ENCODE measurements at regions not wholly inside any gene's neighbourhood (a gene's known extent, or its start where the extent isn't known, plus 50 kb on each side); places are given as distances from the start of the nearest gene placed in this dataset.
"Not testable (repeated sequence)": the region's sequence is repeated elsewhere in the genome, so short reads cannot be mapped to it uniquely, and the experiment has no call there.

GRCh38 chr9:104980039-104980654 lies 52.2 kb upstream of the ABCA1 start:
- no peak for DNase-seq (ENCODE audit: low spot score)
- FAIRE-seq, result no peak

GRCh38 chr9:104981543-104982129 lies 53.7 kb upstream of the ABCA1 start:
- FAIRE-seq, result no peak
- DNase-seq (ENCODE audit: low spot score), result no peak

GRCh38 chr9:104982543-104982942 lies 54.6 kb upstream of the ABCA1 start:
- no peak for DNase-seq (ENCODE audit: low spot score)
- no peak for FAIRE-seq

- FAIRE-seq, result no peak
- DNase-seq (ENCODE audit: low spot score), result no peak
Observed at GRCh38 chr9:104983491-104983890, 55.5 kb upstream of the ABCA1 start.

- FAIRE-seq, result no peak
- no peak for DNase-seq (ENCODE audit: low spot score)
Observed at GRCh38 chr9:104984121-104984520, 56.2 kb upstream of the ABCA1 start.

- DNase-seq (ENCODE audit: low spot score), result no peak
- no peak for FAIRE-seq
Observed at GRCh38 chr9:104984542-104984941, 56.6 kb upstream of the ABCA1 start.

GRCh38 chr9:104984948-104985347 lies 57.0 kb upstream of the ABCA1 start:
- FAIRE-seq, result no peak
- DNase-seq (ENCODE audit: low spot score), result no peak

GRCh38 chr9:104986096-104986495 lies 58.1 kb upstream of the ABCA1 start:
- no peak for DNase-seq (ENCODE audit: low spot score)
- no peak for FAIRE-seq

- no peak for DNase-seq (ENCODE audit: low spot score)
Observed at GRCh38 chr9:104987743-104988142, 59.8 kb upstream of the ABCA1 start.

GRCh38 chr9:104988539-104988938 lies 60.6 kb upstream of the ABCA1 start:
- DNase-seq (ENCODE audit: low spot score) (no peak), FAIRE-seq (no peak)

More at GRCh38 chr9:104987743-104988142, 59.8 kb upstream of the ABCA1 start:
- peak; percentile 48 for FAIRE-seq

GRCh38 chr9:104991144-104991953 lies 63.4 kb upstream of the ABCA1 start:
- DNase-seq (ENCODE audit: low spot score) (peak; percentile 58), FAIRE-seq (peak; percentile 34)

GRCh38 chr9:104992659-104993058 lies 64.7 kb upstream of the ABCA1 start:
- FAIRE-seq (no peak), DNase-seq (ENCODE audit: low spot score) (no peak)

- DNase-seq (ENCODE audit: low spot score) (peak; percentile 32), FAIRE-seq (no peak)
Observed at GRCh38 chr9:104993291-104993963, 65.5 kb upstream of the ABCA1 start.

- DNase-seq (ENCODE audit: low spot score) (no peak), FAIRE-seq (no peak)
Observed at GRCh38 chr9:104997536-104997935, 69.6 kb upstream of the ABCA1 start.

- FAIRE-seq (no peak), DNase-seq (ENCODE audit: low spot score) (no peak)
Observed at GRCh38 chr9:104999136-104999535, 71.2 kb upstream of the ABCA1 start.

- DNase-seq (ENCODE audit: low spot score); FAIRE-seq: not testable (repeated sequence)
Observed at GRCh38 chr9:105000529-105000928, 72.6 kb upstream of the ABCA1 start.

GRCh38 chr9:105004466-105005090 lies 76.6 kb upstream of the ABCA1 start:
- no peak for DNase-seq (ENCODE audit: low spot score)
- no peak for FAIRE-seq

GRCh38 chr9:105005186-105005585 lies 77.2 kb upstream of the ABCA1 start:
- FAIRE-seq, result no peak
- no peak for DNase-seq (ENCODE audit: low spot score)

GRCh38 chr9:105006514-105006913 lies 78.6 kb upstream of the ABCA1 start:
- DNase-seq (ENCODE audit: low spot score) (no peak), FAIRE-seq (no peak)

- peak; percentile 95 for FAIRE-seq
- DNase-seq (ENCODE audit: low spot score), result peak; percentile 79
Observed at GRCh38 chr9:105007143-105007542, 79.2 kb upstream of the ABCA1 start.

- FAIRE-seq, result not testable (repeated sequence)
Observed at GRCh38 chr9:105010089-105010488, 82.1 kb upstream of the ABCA1 start.

More at GRCh38 chr9:105010089-105010488, 82.1 kb upstream of the ABCA1 start:
- not testable (repeated sequence) for DNase-seq (ENCODE audit: low spot score)
